CD4-positive, alpha-beta T cell treated with Interleukin-4 for 4 hours (primary cell): ENCODE measurements at regions not wholly inside any gene's neighbourhood (a gene's known extent, or its start where the extent isn't known, plus 50 kb on each side); places are given as distances from the start of the nearest gene placed in this dataset.
"Not testable (repeated sequence)": the region's sequence is repeated elsewhere in the genome, so short reads cannot be mapped to it uniquely, and the experiment has no call there.

Source experiments
- DNase-seq: peaks from one replicate; pipeline ENCODE4 v3.0.0-alpha.2; 2020

DNA sequence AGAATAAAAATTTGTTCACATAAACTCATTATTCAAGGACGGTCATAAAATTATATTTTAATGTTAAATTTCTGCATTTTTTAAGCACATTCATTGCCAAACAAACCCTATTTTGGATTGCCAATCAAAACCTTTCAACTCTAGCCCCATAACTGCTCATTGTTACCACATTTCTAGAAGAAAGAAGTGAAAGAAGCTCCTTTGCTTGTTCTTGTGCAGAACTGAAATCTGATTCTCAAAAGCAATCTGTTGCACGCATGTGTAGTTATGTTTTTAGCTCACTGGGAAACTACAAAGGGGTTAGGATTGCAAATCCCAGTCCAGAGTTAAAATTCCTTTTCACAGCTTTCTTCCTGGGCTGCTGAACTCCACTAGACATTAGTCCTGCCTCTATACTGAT, 109.5 kb upstream of the MIR17HG start:
- DNase-seq = no peak

DNA sequence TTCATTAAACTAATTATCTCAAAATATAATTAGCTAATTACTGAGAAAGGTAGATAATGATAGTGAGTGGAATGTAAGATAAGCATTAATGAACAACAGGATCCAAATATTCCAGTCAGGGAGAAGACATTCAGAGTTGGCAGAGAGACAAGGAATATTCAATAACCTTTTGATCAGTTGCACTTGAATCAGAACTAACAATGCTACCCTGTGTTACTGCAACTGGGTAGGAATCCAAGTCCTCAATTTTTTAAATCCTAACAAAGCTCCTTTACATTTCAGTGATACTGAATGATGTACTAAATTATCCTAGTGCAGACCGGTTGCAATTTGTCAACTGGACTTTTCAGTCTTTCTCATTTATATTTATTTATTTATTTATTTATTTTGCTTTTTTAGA, 107.1 kb upstream of the MIR17HG start:
- no peak for DNase-seq

DNA sequence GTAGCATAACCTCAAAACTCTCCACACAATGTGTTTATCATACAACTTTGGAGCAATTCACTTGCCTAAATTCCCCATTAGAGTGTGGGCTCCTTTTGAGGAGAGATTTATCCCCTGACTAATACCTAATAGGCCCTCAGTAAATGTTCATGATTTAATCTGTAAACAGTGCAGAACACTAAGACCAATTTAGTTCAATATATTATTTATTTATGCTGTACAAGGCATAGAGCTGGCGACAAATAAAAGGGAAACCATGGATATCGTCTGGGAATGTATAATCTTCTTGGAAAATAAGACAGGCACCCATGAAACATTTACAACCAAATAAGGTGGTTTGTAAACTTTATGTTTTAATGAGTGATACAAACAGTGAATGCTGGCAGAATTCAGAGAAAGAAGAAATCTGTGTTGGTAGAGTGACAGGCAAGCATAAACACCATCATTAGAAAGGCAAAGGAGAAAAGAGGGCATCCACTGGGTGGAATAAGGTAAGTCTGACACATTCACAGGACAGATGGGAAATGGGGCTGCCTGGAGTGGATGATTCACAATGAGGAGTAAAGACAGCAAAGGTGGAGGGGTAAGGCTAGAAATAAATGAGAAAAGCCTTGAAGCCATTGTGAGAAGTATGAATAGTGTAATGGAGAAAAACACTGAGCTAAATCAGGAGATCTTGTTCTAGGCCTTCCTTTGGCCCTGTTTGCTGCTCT, 106.1 kb upstream of the MIR17HG start:
- DNase-seq = no peak

DNA sequence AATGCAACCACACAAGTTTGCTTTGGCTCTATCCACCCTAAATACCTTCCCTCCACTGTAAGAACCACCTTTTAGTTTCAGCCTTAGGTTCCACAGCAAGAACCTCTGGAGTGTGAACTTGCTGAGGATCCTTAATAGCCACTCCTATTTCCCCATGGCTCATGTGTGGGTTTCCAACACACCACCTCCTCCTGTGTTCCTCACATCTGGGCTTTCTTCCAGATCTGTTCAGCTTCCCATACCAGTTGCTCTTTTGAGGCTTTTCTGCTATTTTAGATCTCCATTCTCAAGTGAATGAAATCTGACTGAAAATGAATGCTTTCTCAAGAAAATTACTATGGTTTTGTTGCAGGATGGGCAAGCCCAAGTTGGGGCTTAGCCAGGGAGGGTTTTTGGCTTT, 104.8 kb upstream of the MIR17HG start:
- DNase-seq = no peak

DNA sequence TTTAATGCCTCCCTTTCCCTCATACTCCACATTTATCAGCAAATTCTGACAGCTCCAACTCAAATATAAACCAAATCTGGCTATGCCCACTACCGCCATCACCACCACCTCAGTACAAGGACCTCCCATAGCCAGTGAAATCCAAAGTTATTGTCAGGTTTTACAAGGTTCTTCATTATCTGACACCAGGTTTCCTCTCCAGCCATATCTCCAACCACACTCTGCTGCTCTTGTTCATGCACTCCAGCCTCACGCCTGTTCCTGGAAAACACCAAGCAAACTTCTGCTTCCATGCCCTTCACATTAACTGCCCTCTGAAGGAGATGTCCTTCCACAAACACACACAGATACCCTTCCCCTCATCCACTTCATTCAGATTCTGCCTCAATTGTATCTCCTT, 102.2 kb upstream of the MIR17HG start:
- DNase-seq = no peak

DNA sequence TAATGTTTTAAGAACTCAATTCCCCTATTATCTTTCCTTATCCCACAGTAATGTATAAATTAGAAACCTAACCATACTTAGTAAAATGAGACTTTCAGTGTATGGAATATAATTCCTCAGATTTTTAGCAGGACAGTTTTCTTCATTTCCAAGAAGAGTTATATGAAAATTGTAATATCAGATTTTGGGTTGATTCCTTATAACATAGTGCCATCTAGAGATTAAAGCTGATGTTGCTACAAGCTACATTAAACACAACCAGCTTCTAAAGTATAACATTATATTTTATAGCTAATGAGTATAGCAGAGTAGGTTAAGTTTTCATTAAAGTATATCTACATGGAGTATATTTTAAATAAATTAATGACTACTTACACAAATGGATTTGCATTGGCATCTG, 99.7 kb upstream of the MIR17HG start:
- no peak for DNase-seq

DNA sequence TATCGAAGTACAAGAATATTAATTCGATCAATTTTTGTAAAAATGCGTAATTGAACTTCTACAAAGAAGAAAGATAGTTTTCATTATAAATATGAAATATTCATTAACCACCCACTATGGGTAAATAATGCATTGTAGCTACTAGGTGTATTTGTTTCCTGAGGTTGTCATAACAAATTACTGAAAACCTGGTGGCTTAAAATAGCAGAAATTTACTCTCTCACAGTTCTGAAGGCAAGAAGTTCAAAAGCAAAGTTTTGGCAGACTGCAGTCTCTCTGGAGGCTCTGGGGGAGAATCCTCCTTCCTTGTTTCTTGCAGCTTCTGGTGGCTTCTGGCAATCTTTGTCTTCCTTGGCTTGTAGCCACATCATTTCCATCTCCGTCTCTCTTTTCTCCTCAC, 99.2 kb upstream of the MIR17HG start:
- no peak for DNase-seq

DNA sequence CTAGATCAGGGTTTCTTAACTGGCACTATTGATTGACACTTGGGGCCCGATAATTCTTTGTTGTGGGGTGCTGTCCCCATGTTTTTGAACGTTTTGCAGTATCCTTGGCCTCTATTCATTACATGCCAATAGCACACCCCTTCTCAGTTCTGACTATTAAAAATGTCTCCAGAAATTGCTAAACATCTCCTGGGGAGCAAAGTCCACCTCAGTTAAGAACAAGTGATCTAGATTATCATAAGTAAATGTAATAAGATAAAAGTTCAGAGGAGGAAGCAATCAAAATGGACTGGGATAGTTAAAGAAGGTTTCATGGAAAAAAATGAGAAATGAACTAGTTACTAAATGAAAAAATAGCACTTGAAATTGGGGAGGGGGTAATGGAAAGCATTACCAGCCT, 98.1 kb upstream of the MIR17HG start:
- no peak for DNase-seq

DNA sequence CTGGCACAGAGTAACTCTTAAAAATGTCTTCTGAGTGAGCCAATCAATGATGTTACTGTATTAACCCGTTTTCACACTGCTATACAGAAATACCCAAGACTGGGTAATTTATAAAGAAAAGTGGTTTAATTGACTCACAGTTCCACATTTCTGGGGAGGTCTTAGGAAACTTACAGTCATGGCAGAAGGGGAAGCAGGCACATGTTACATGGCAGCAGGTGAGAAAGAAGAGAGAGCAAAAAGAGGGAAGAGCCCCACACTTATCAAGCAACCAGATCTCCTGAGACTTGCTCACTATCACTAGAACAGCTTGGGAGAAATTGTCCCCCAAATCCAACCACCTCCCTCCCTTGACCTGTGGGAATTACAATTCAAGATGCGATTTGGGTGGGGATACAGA, 97.6 kb upstream of the MIR17HG start:
- no peak for DNase-seq

DNA sequence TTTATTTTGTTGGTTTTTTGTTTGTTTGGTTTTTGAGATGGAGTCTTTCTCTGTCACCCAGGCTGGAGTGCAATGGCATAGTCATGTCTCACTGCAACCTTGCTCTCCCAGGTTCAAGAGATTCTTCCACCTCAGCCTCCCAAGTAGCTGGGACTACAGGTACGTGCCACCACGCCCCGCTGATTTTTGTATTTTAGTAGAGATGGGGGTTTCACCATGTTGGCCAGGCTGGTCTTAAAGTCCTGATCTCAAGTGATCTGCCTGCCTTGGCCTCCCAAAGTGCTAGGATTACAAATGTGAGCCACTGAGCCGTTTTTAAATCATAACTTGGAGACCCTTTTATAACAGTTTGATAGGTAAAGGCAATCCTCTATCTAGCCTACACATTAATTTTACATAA, 95.9 kb upstream of the MIR17HG start:
- not testable (repeated sequence) for DNase-seq

DNA sequence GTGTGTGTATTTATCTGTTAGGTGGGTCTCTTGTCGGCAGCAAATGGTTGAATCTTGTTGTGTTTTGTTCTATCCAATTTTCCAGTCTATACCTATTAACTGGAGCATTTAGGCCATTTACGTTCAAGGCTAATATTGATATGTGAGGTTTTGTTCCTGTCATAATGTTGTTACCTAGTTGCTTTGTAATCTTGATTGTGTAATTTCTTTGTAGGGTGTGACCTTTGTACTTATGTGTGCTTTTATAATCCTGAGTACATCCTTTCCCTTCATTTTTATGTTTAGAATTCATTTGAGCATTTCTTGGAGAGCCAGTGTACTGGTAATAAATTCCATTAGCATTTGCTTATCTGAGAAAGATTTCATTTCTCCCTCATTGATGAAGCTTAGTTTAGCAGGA, 83.0 kb upstream of the MIR17HG start:
- no peak for DNase-seq

DNA sequence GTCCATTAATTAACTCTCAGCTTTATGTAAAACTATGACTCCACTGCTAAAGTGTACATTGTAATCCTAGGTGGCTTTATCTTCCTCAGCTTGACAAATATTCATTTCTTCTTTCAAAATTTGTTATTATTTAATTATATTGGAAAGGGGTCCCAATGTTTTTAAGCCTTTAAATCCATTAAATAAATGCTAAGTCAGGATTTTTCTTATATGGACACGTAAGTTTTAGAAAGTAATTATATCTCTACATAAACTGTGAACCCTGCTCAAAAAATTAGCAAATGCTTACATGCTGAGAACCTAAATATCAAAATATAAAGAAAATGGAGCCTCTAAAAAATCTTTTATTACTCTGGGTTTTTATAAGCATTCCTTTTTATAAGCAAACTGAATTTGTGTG, 78.2 kb upstream of the MIR17HG start:
- no peak for DNase-seq

DNA sequence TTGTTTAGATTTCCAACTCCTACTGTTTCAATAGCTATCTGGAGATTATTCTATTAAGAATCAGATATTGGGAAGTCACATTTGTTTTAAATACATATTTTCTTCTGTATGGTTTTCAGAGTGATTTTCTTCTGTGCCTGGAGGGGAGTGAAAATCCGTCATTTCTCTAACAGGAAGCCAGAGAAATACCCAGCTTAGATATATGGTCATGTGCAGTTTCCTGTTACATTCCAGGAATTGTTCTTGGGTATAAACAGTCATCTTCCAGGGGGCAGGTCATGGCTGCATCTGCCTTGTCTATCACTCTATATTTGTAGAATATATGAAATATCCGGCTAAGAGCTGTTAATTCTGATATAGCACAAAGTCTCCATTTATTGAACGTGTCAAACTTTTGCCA, 77.5 kb upstream of the MIR17HG start:
- DNase-seq = no peak

DNA sequence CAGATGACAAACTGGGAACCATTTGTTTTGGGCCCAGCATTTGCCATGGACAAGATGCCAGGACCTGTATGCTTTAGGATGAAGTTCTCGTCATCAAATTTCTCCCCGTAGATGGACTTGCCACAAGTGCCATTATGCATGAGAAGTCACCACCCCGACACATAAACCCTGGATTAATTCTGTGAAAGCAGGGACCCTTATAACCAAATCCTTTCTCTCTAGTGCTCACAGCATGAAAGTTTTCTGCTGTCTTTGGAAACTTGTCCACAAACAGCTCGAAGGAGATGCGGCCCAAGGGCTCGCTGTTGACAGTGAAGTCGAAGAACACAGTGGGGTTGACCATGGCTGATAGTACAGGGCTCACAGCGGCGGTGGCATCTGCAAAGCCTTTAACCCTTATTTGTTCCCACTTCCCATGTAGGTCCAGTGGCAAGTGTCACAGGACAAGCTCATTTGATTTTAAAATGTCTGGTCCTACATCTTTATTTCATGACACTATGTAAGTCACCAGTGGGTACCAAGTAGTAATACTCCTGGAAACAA, 75.2 kb upstream of the MIR17HG start:
- DNase-seq = no peak

DNA sequence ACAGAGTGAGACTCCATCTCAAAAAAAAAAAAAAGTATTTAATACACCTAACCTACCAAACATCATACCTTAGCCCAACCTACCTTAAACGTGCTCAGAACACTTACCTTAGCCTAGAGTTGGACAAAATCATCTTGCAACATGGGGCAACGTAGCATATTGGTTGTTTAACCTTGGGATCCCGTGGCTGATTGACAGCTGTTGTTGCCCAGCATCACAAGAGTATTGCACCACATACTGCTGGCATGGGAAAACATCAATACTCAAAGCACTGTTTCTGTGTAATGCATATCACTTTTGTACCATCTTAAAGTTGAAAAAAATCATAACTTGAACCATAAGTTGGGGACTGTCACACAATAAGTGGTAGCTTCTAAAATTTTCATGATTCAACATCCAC, 73.8 kb upstream of the MIR17HG start:
- no peak for DNase-seq

DNA sequence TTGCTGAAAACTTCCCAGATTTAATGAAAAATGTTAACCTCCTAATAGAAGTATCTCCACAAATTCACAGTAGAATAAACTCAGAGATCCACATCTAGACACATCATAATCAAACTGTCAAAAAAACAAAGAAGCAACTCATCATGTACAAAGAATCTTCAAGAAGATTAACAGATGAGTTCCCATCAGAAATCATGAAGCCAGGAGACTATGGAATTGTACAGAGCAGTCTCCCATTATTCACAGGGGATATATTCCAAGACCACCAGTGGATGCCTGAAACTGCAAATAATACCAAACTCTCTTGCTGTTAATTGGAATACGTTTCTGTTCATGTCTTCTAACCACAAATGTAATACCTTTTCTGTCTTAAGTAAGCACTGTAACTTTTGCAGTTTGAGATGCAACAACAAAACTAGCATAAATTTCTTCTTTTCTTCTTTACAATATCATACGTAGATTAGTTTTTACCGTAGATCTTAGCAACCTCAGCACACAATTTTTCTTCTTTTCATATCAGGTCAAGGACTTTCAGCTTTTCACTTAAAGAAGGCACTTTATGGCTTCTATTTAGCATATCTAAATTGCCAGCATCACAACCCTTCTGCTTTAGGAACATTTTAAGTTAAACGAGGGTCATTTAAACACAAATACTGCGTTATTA, 70.3 kb upstream of the MIR17HG start:
- no peak for DNase-seq

DNA sequence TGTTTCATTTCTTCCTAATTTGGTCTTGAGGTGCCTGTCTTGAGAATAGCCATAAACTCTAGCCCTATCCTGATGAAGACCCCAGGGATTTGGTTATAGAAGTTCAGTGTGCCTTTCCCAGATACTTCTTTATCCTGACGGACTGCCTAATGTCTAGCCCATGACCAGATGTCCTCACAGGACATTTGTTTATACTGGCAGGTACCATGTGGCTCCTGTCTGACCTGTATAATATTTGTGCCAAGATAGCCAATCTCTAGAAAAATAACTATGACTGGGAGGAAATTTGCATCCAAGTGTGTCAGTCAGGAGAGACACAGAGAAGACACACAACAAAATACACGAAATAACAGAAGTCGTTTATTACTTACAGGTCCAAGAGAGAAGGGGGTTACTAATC, 69.2 kb upstream of the MIR17HG start:
- no peak for DNase-seq

DNA sequence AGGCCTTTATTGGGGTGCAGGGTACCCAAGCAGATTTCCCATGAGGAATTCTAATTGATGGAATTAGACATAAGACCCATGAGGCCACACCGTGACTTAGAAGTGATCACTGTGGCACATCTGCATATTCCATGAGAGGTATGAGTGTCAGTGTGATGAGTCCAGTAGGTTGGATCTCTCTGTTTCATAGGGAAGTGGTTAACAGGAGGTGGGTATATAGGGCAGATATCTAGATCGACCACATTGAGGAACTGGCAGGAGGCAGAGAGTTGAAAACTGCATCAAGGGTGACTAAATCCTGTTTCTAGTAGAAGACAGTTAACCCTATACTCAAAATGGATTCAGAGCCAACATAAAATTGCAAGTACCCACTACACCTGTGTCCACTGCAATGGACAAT, 68.6 kb upstream of the MIR17HG start:
- no peak for DNase-seq

DNA sequence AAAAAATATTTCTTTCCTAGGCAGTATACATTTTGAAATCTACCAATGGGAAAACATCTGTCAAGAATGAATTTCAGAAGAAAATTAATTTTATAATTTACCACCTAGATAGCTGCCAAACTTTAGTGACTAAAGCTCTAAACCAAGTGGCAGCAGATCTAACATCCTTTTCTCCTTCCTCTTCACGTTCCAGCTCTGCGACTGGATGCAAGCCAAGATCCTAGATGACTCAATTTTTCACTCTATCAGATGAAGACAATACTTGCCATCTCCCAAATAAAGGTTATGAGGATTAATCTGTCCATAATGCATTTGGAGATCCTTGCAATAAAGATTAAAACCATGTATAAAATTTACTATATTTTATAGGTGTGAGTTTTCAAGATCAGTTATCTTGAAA, 66.7 kb upstream of the MIR17HG start:
- DNase-seq = no peak

DNA sequence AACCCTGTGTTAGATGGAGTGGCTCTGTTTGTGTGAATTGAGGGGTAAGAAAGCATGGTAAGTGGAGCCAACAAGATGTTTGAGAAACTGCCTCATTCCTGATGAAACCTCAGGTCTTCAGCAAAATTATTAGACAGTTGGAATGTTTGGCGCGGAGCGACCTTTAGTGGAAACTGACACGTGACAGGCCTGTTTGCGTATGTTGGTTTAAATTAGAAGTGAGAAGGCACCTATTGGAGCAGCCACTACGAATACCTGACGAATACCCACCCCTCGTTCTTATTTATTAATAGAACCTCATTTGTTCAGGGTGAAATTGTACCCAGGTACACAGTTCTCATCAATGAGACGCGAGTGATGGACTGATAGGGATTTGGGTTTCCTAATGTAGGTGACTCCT, 63.2 kb upstream of the MIR17HG start:
- no peak for DNase-seq

DNA sequence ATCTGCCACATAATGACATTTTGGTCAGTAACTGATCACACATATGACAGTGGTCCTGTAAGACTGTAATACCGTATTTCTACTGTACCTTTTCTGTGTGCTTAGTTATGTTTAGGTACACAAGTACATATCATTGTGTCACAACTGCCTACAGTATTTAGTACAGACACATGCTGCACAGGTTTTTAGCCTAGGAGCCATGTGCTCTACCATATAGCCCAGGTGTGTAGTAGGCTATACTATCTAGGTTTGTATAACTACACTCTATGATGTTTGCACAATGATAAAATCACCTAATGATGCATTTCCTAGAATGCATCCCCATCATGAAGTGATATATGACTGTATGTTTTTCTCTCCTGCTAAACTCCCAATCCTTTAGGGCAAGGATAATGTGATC, 61.2 kb upstream of the MIR17HG start:
- DNase-seq = no peak

DNA sequence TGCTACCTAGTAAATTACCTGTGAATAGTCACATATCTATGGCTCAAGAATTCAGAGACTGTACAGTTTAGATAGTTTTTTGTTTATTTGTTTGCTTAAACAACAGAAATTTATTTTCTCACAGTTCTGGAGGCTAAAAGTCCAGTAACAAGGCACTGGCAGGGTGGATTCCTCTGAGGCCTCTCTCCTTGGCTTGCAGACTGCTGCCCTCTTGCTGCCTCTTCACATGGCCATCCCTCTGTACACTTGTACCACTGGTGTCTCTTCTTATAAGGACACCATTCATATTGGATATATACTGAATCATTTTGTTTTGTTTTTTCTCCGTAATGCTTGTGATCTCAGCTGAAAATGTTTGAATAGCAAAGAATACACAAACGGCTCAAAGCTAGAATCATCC, 56.4 kb upstream of the MIR17HG start:
- no peak for DNase-seq

DNA sequence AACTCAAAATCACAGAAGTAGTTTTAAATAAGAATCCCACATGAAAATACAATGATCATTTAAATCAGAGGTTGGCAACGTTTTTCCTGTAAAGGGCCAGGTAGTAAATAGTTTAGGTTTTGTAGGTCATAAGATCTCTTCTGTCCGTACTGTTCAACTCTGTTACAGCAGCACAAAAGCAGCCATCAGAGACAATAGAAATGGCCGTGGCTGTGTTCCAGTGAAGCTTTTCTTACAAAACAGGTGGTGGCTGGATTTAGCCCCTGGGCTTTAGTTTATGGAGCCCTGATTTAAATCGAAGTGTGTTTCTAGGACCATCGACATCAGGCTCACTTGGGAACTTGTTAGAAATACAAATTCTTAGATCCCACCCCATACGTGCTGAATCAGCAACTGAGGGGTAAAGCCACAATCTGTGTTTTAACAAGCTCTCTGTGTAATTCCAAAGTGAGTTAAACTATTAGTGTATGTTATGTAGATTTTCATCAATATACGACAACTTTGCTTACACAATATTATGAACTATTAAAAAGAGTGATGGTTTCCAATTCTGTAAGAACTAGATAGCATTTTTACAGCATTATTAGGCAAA, 54.8 kb upstream of the MIR17HG start:
- no peak for DNase-seq

DNA sequence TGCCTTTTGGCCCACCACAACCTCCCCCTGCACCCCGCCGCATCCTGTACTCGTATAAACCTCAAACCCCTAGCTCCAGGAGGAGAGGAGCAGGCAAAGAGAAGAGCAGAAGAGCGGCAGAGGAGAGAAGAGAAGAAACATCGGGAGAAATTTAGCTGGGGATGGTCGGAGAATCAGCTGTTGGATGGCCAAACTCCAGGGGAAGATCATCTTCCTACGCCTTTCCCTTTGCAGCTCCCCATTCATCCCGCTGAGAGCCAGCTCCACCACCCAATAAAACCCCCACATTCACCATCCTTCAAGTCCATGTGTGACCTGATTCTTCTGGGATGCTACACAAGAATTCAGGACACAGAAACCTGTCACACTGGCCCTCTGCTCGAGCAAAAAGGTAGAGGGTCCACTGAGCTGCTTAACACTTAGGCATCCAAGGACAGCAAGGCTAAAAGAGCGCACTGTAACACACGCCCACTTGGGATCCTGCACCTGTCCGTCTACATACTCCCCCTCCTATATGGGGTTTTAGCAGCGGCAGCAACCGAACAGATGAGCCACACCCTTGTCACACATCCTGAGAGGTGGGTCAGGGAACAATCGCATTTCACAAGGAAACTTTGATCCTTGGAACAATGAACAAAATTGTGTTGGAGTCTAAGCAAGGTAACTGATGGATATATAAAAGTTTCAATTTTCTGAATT, 51.6 kb upstream of the MIR17HG start:
- DNase-seq = no peak
